ENCODE measurements at regions not wholly inside any gene's neighbourhood (a gene's known extent, or its start where the extent isn't known, plus 50 kb on each side); places are given as distances from the start of the nearest gene placed in this dataset.
A peak's percentile ranks its signal among the peaks of the same experiment; 100 is the strongest.

DNA sequence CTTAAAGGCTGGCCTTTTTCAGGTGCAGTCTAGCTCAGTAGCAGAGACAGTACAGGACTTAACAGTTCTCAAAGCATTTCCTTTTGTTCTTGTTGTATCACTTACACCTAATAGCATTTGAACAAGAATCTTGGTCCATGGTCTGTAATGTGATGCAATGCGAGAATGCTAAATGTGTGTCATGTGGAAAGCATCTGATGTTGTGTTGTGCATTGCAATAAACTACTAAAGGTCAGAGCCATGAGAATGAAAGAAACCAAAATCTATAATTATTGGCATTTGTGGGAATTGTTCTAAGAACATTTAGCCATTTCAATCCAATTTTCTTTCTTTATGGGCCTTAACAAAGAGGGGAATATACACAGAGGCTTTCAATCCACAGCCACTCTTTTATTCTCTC lies 324.5 kb upstream of the ROBO2 start:
- H3K27ac ChIP-seq (ENCODE audit: low read depth in 2 of 2, low read length in 1 of 2): no peak overlapping the region
- no peaks in the 10 kb centered on the region for H3K27me3 ChIP-seq (ENCODE audit: insufficient read depth)
- H3K79me2 ChIP-seq (ENCODE audit: insufficient read depth): no peaks in the 10 kb centered on the region
- no peak for TF ChIP-seq RXRA (IDR thresholded peaks at IDR 0.05; ENCODE audit: borderline replicate concordance, low read depth)
- no peak for TF ChIP-seq GABPA (IDR thresholded peaks at IDR 0.05; ENCODE audit: low read depth)
- TF ChIP-seq GATA2 (CRISPR knock-in tag; IDR thresholded peaks at IDR 0.05): no peak
- no peak for TF ChIP-seq FOSL2 (IDR thresholded peaks at IDR 0.05; ENCODE audit: borderline replicate concordance, low read depth)
- TF ChIP-seq NFIC (IDR thresholded peaks at IDR 0.05; ENCODE audit: borderline replicate concordance): no peak
- no peak for TF ChIP-seq JUND (IDR thresholded peaks at IDR 0.05)
- no peak for TF ChIP-seq NRF1 (IDR thresholded peaks at IDR 0.05; ENCODE audit: low read depth, low read length)
- TF ChIP-seq EZH2phosphoT487 (IDR thresholded peaks at IDR 0.05; ENCODE audit: borderline replicate concordance, low read depth): no peak
- H4K20me1 ChIP-seq (ENCODE audit: insufficient read depth): no peaks in the 10 kb centered on the region
- H3F3A ChIP-seq (replicated peaks; ENCODE audit: insufficient read depth): no peaks in the 10 kb centered on the region
- H2AFZ ChIP-seq (ENCODE audit: low read depth): no peak overlapping the region
- H3K36me3 ChIP-seq (replicated peaks in 1 of 2; ENCODE audit: control insufficient read depth in 1 of 2, insufficient read depth in 2 of 2, low read length in 1 of 2): no peaks in the 10 kb centered on the region
- no peak overlapping the region for H3K4me3 ChIP-seq (ENCODE audit: low read depth in 2 of 2, low read length in 1 of 2)
- no peak overlapping the region for H3K4me2 ChIP-seq
- ChIA-PET CTCF (no interaction called here), POLR2A (no interaction called here)
- no peaks in the 10 kb centered on the region for H3K9me3 ChIP-seq
- no peaks in the 10 kb centered on the region for H3K9me2 ChIP-seq
- no peaks in the 10 kb centered on the region for H3K4me1 ChIP-seq (ENCODE audit: control insufficient read depth in 1 of 2, insufficient read depth in 2 of 2, low read depth in 1 of 2, low read length in 1 of 2)
- 67% methylated on average over 1 of the region's 1 CpG for WGBS (ENCODE audit: low lambda C conversion rate)
- H3K9ac ChIP-seq: no peak overlapping the region
- no peak for DNase-seq

DNA sequence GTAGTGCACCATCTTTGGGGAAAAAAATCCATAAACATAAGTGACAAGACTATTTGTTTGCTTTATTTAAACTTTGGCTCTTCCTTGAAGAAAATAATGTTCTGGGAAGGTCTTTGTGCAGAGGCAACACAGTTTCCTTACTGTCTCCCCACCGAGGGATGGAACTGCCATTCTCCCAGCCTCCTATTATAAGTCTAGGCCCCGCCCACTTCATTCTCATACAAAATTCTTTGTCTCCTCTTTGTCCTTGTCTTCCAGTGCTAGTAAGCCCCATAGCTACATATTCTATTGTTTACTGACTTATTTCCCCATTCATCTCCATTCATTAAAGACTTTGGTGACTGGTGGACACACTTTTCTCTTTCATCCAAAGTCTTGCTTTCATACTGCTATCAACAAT lies 316.5 kb upstream of the ROBO2 start:
- H3K79me2 ChIP-seq (ENCODE audit: insufficient read depth): no peaks in the 10 kb centered on the region
- no peak overlapping the region for H3K9ac ChIP-seq
- no peaks in the 10 kb centered on the region for H4K20me1 ChIP-seq (ENCODE audit: insufficient read depth)
- H3K4me3 ChIP-seq (ENCODE audit: low read depth in 2 of 2, low read length in 1 of 2): no peak overlapping the region
- H3K27ac ChIP-seq (ENCODE audit: low read depth in 2 of 2, low read length in 1 of 2): no peak overlapping the region
- H2AFZ ChIP-seq (ENCODE audit: low read depth): no peak overlapping the region
- H3K9me3 ChIP-seq: no peaks in the 10 kb centered on the region
- H3F3A ChIP-seq (replicated peaks; ENCODE audit: insufficient read depth): no peaks in the 10 kb centered on the region
- H3K4me1 ChIP-seq (ENCODE audit: control insufficient read depth in 1 of 2, insufficient read depth in 2 of 2, low read depth in 1 of 2, low read length in 1 of 2): no peaks in the 10 kb centered on the region; a peak in 2 of 4 replicates
- no peak overlapping the region for H3K4me2 ChIP-seq
- WGBS (ENCODE audit: low lambda C conversion rate): 39% methylated on average over 2 of the region's 2 CpGs
- no peak for DNase-seq
- no peaks in the 10 kb centered on the region for H3K36me3 ChIP-seq (replicated peaks in 1 of 2; ENCODE audit: control insufficient read depth in 1 of 2, insufficient read depth in 2 of 2, low read length in 1 of 2)
- TF ChIP-seq MEF2A (IDR thresholded peaks at IDR 0.05; ENCODE audit: borderline replicate concordance, low read depth): no peak
- no peak for TF ChIP-seq RCOR1 (IDR thresholded peaks at IDR 0.05; ENCODE audit: low read length)
- CTCF ChIA-PET: interaction anchor here (0.5 to 1.6 kb wide), 2 partner anchors 14 to 204 kb away, joined by 3 to 4 read pairs; no protein-coding TSS in a partner anchor
- H3K9me2 ChIP-seq: no peaks in the 10 kb centered on the region
- POLR2A ChIA-PET: no interaction called here
- H3K27me3 ChIP-seq (ENCODE audit: insufficient read depth): no peaks in the 10 kb centered on the region

DNA sequence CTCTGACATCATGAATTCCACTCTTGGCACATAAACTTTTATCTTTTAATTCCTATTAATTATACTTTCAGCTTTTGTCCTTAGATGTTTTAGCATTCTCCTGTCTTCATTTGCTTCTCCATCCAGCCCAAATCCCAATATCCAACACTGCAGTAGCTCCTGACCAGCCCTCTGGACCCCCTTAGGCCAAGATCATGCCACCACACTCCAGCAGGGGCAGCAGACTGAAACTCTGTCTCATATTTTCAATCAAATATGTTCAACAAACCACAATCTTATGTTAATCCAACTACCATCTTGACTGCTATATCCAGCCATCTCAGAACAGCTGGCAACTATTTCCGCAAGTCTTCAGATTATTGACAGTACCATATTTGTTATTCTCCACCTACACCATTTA lies 315.8 kb upstream of the ROBO2 start:
- H3K9me3 ChIP-seq: no peaks in the 10 kb centered on the region
- 83% methylated on average over 1 of the region's 1 CpG for WGBS (ENCODE audit: low lambda C conversion rate)
- H3K4me2 ChIP-seq: no peak overlapping the region
- ChIA-PET POLR2A (no interaction called here), CTCF (interaction anchor here (0.7 to 1.6 kb wide), 3 partner anchors 13 to 25 kb away, joined by 4 read pairs; no protein-coding TSS in a partner anchor)
- H3K9ac ChIP-seq: no peak overlapping the region
- H3K4me3 ChIP-seq (ENCODE audit: low read depth in 2 of 2, low read length in 1 of 2): no peak overlapping the region
- no peaks in the 10 kb centered on the region for H4K20me1 ChIP-seq (ENCODE audit: insufficient read depth)
- H3K27me3 ChIP-seq (ENCODE audit: insufficient read depth): no peaks in the 10 kb centered on the region
- no peaks in the 10 kb centered on the region; a peak in 2 of 4 replicates for H3K4me1 ChIP-seq (ENCODE audit: control insufficient read depth in 1 of 2, insufficient read depth in 2 of 2, low read depth in 1 of 2, low read length in 1 of 2)
- no peak for DNase-seq
- no peaks in the 10 kb centered on the region for H3K9me2 ChIP-seq
- no peaks in the 10 kb centered on the region for H3F3A ChIP-seq (replicated peaks; ENCODE audit: insufficient read depth)
- no peaks in the 10 kb centered on the region for H3K36me3 ChIP-seq (replicated peaks in 1 of 2; ENCODE audit: control insufficient read depth in 1 of 2, insufficient read depth in 2 of 2, low read length in 1 of 2)
- TF ChIP-seq, protein P1, sequence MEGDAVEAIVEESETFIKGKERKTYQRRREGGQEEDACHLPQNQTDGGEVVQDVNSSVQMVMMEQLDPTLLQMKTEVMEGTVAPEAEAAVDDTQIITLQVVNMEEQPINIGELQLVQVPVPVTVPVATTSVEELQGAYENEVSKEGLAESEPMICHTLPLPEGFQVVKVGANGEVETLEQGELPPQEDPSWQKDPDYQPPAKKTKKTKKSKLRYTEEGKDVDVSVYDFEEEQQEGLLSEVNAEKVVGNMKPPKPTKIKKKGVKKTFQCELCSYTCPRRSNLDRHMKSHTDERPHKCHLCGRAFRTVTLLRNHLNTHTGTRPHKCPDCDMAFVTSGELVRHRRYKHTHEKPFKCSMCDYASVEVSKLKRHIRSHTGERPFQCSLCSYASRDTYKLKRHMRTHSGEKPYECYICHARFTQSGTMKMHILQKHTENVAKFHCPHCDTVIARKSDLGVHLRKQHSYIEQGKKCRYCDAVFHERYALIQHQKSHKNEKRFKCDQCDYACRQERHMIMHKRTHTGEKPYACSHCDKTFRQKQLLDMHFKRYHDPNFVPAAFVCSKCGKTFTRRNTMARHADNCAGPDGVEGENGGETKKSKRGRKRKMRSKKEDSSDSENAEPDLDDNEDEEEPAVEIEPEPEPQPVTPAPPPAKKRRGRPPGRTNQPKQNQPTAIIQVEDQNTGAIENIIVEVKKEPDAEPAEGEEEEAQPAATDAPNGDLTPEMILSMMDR (IDR thresholded peaks at IDR 0.05): peak; percentile 16; the same call in 1 of the 2 replicates
- TF ChIP-seq, protein P2, sequence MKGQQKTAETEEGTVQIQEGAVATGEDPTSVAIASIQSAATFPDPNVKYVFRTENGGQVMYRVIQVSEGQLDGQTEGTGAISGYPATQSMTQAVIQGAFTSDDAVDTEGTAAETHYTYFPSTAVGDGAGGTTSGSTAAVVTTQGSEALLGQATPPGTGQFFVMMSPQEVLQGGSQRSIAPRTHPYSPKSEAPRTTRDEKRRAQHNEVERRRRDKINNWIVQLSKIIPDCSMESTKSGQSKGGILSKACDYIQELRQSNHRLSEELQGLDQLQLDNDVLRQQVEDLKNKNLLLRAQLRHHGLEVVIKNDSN (IDR thresholded peaks at IDR 0.05; ENCODE audit: borderline replicate concordance, low read depth): no peak
- no peaks in the 10 kb centered on the region for H3K79me2 ChIP-seq (ENCODE audit: insufficient read depth)
- H3K27ac ChIP-seq (ENCODE audit: low read depth in 2 of 2, low read length in 1 of 2): no peak overlapping the region
- H2AFZ ChIP-seq (ENCODE audit: low read depth): no peak overlapping the region
